H9 (cell line): ENCODE measurements at regions not wholly inside any gene's neighbourhood (a gene's known extent, or its start where the extent isn't known, plus 50 kb on each side); places are given as distances from the start of the nearest gene placed in this dataset.

Experiments used
- DNase-seq: peaks from one replicate; pipeline ENCODE4 v3.0.0-alpha.2; 2017
- H2AFZ ChIP-seq: one replicate; pipeline ENCODE4 v1.6.1; 2013; ENCODE audit warnings: mild to moderate bottlenecking, low read length, control low read depth, moderate library complexity
- H2AK5ac ChIP-seq: 2 replicates; pipeline ENCODE4 v1.6.1; 2013; ENCODE audit warnings: low read length, control low read depth, mixed read lengths; ENCODE audit not compliant: insufficient read length
- H2BK120ac ChIP-seq: one replicate; pipeline ENCODE4 v1.6.1; 2013; ENCODE audit warnings: low read depth, mild to moderate bottlenecking, low read length, control low read depth, inconsistent platforms; ENCODE audit not compliant: poor library complexity, severe bottlenecking
- H2BK12ac ChIP-seq: 2 replicates; pipeline ENCODE4 v1.6.1; 2013; ENCODE audit warnings: low read length, control low read depth, mixed read lengths, low read depth; ENCODE audit not compliant: insufficient read length
- H2BK15ac ChIP-seq: 2 replicates; pipeline ENCODE4 v1.6.1; 2013; ENCODE audit warnings: low read depth, low read length, control low read depth
- H2BK20ac ChIP-seq: one replicate; pipeline ENCODE4 v1.6.1; 2013; ENCODE audit warnings: low read depth, mild to moderate bottlenecking, low read length, control low read depth, inconsistent platforms; ENCODE audit not compliant: poor library complexity, severe bottlenecking
- H2BK5ac ChIP-seq: 2 replicates; pipeline ENCODE4 v1.6.1; 2013; ENCODE audit warnings: low read length, control low read depth, mixed read lengths; ENCODE audit not compliant: insufficient read length
- H3K14ac ChIP-seq: 2 replicates; pipeline ENCODE4 v1.6.1; 2013; ENCODE audit warnings: low read length, control low read depth; ENCODE audit not compliant: insufficient read depth
- H3K18ac ChIP-seq: 2 replicates; pipeline ENCODE4 v1.6.1; 2013; ENCODE audit warnings: low read depth, mild to moderate bottlenecking, mixed read lengths, low read length, control low read depth; ENCODE audit not compliant: insufficient read length
- H3K23ac ChIP-seq: 2 replicates; pipeline ENCODE4 v1.6.1; 2013; ENCODE audit warnings: low read length, control low read depth, mixed read lengths, low read depth; ENCODE audit not compliant: insufficient read length
- H3K23me2 ChIP-seq: 2 replicates; pipeline ENCODE4 v1.6.1; 2013; ENCODE audit warnings: low read depth, mild to moderate bottlenecking, mixed read lengths, low read length, control low read depth; ENCODE audit not compliant: insufficient read length, poor library complexity, severe bottlenecking
- H3K27ac ChIP-seq: 2 replicates; pipeline ENCODE4 v1.5.1; 2013; ENCODE audit warnings: low read length, control low read depth, mixed read lengths, low read depth; ENCODE audit not compliant: insufficient read length
- H3K27me3 ChIP-seq: 2 replicates; pipeline ENCODE4 v1.6.1; 2013; ENCODE audit warnings: low read length, control low read depth, inconsistent platforms; ENCODE audit not compliant: insufficient read depth
- H3K4ac ChIP-seq: 2 replicates; pipeline ENCODE4 v1.6.1; 2013; ENCODE audit warnings: low read depth, mild to moderate bottlenecking, control low read depth, inconsistent platforms, low read length, moderate library complexity
- H3K4me1 ChIP-seq: 2 replicates; pipeline ENCODE4 v1.6.1; 2013; ENCODE audit warnings: low read length, control low read depth, inconsistent platforms; ENCODE audit not compliant: insufficient read depth
- H3K4me2 ChIP-seq: 2 replicates; pipeline ENCODE4 v1.6.1; 2013; ENCODE audit warnings: low read length, control low read depth, mixed read lengths; ENCODE audit not compliant: insufficient read length, insufficient read depth
- H3K56ac ChIP-seq: 2 replicates; pipeline ENCODE4 v1.6.1; 2013; ENCODE audit warnings: low read depth, mild to moderate bottlenecking, mixed read lengths, low read length, control low read depth; ENCODE audit not compliant: insufficient read length
- H3K79me1 ChIP-seq: 2 replicates; pipeline ENCODE4 v1.6.1; 2013; ENCODE audit warnings: low read depth, mild to moderate bottlenecking, moderate library complexity, low read length, control low read depth, inconsistent platforms; ENCODE audit not compliant: insufficient read depth, poor library complexity, severe bottlenecking
- H3K79me2 ChIP-seq: 2 replicates; pipeline ENCODE4 v1.6.1; 2013; ENCODE audit warnings: low read length, control low read depth, inconsistent platforms; ENCODE audit not compliant: insufficient read depth
- H3K9ac ChIP-seq: 2 replicates; pipeline ENCODE4 v1.6.1; 2013; ENCODE audit warnings: low read length, control low read depth, mixed read lengths; ENCODE audit not compliant: insufficient read length; ENCODE audit errors: extremely low read depth
- H3K9me3 ChIP-seq: one replicate; pipeline ENCODE4 v1.6.1; 2013; ENCODE audit warnings: low read depth, low read length, inconsistent platforms; ENCODE audit not compliant: control insufficient read depth
- H3T11ph ChIP-seq: one replicate; pipeline ENCODE4 v1.6.1; 2013; ENCODE audit warnings: mild to moderate bottlenecking, low read length, control low read depth, inconsistent platforms
- H4K20me1 ChIP-seq: one replicate; pipeline ENCODE4 v1.6.1; 2013; ENCODE audit not compliant: control insufficient read depth, insufficient read length, insufficient read depth
- H4K5ac ChIP-seq: 2 replicates; pipeline ENCODE4 v1.6.1; 2013; ENCODE audit warnings: low read depth, mild to moderate bottlenecking, mixed read lengths, low read length, control low read depth; ENCODE audit not compliant: insufficient read length
- H4K8ac ChIP-seq: replicated peaks from 2 replicates; pipeline ENCODE4 v1.6.1; 2013; ENCODE audit warnings: low read length, control low read depth, mixed read lengths, low read depth; ENCODE audit not compliant: insufficient read length
- H4K91ac ChIP-seq: 2 replicates; pipeline ENCODE4 v1.6.1; 2013; ENCODE audit warnings: low read depth, mild to moderate bottlenecking, moderate library complexity, mixed read lengths, low read length, control low read depth; ENCODE audit not compliant: insufficient read length
- H3K27ac Mint-ChIP-seq, 3 experiments: 2 replicates in 2 of 3; 3 replicates in 1 of 3; pipeline ENCODE4 v1.8.0; 2020 to 2021; ENCODE audit warnings: mixed read lengths in 3 of 3, mild to moderate bottlenecking in 1 of 3, moderate library complexity in 1 of 3
- H3K27me3 Mint-ChIP-seq: 2 replicates; pipeline ENCODE4 v1.8.0; 2021; ENCODE audit warnings: low read depth, mild to moderate bottlenecking, moderate library complexity, mixed read lengths
- H3K36me3 Mint-ChIP-seq, 3 experiments: 2 replicates in 2 of 3; 3 replicates in 1 of 3; pipeline ENCODE4 v1.8.0; 2020 to 2021; ENCODE audit warnings: low read depth in 3 of 3, mixed read lengths in 3 of 3; ENCODE audit not compliant: insufficient read depth in 1 of 3
- H3K4me1 Mint-ChIP-seq, 2 experiments: 2 replicates each; pipeline ENCODE4 v1.8.0; 2020; ENCODE audit warnings: mixed read lengths in 2 of 2
- H3K4me3 Mint-ChIP-seq, 2 experiments: 2 replicates in 1 of 2; 3 replicates in 1 of 2; pipeline ENCODE4 v1.8.0; 2020 to 2021; ENCODE audit warnings: mild to moderate bottlenecking in 2 of 2, mixed read lengths in 2 of 2, moderate library complexity in 1 of 2
- H3K9me3 Mint-ChIP-seq, 2 experiments: 2 replicates in 1 of 2; 3 replicates in 1 of 2; pipeline ENCODE4 v1.8.0; 2020; ENCODE audit warnings: mild to moderate bottlenecking in 2 of 2, mixed read lengths in 2 of 2, moderate library complexity in 1 of 2
- whole genome bisulfite sequencing: extraction: QIAGEN DNeasy Blood & Tissue Kit; methylation state at CpG from one replicate; pipeline ENCODE4 v1.1.7; 2013; ENCODE audit warnings: missing lambda C conversion rate, low lambda C conversion rate, mixed read lengths; ENCODE audit not compliant: insufficient read length; ENCODE audit errors: extremely low coverage; 5-methylcytosine and 5-hydroxymethylcytosine counted together
- TF ChIP-seq, protein P1 (sequence below): fragments of 200-600 bp; sonication (generic); conservative IDR thresholded peaks from 3 replicates; pipeline ENCODE4 v1.8.0; 2021; ENCODE audit warnings: antibody characterized with exemption, mild to moderate bottlenecking

DNA sequence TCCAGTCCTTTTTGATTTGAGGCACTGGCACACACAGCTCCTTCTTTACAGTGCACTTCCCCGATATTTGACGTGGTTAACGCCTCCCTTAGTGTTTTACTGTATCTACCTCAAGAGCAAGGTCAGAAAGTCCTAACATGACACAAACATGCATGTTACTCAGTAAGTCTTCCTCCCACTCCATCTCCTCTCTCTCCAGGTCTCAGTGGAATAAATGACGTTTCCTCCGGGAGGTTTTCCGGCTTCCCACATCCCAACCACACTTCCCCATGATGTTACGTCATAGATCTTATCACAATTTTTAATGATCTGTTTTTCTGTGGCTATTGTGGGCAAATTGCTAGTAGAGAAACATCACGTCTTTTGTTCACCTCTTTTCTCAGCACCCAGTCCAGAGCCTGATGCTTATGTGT is 165.7 kb downstream of the PTPN20 start:
- no peak overlapping the region for H2BK15ac ChIP-seq
- Mint-ChIP-seq H3K9me3 (peaks cover 0 to 1% of the 10 kb centered on the region in 2 experiments; a peak in 3 of 5 replicates), H3K27ac (no peak overlapping the region), H3K4me3 (no peak overlapping the region), H3K27me3 (peaks cover 7% of the 10 kb centered on the region), H3K36me3 (no peaks in the 10 kb centered on the region; a peak in 1 of 7 replicates), H3K4me1 (no peaks in the 10 kb centered on the region)
- no peak overlapping the region for H2AFZ ChIP-seq
- H3K4ac ChIP-seq, result no peak overlapping the region
- H3K4me1 ChIP-seq, result no peaks in the 10 kb centered on the region
- DNase-seq, result no peak
- H4K91ac ChIP-seq, result no peak overlapping the region
- no peak overlapping the region for H3K14ac ChIP-seq
- no peak overlapping the region for H2BK120ac ChIP-seq
- H2BK20ac ChIP-seq, result no peak overlapping the region
- H3K4me2 ChIP-seq, result no peak overlapping the region
- H3K56ac ChIP-seq, result no peak overlapping the region
- TF ChIP-seq, protein P1, sequence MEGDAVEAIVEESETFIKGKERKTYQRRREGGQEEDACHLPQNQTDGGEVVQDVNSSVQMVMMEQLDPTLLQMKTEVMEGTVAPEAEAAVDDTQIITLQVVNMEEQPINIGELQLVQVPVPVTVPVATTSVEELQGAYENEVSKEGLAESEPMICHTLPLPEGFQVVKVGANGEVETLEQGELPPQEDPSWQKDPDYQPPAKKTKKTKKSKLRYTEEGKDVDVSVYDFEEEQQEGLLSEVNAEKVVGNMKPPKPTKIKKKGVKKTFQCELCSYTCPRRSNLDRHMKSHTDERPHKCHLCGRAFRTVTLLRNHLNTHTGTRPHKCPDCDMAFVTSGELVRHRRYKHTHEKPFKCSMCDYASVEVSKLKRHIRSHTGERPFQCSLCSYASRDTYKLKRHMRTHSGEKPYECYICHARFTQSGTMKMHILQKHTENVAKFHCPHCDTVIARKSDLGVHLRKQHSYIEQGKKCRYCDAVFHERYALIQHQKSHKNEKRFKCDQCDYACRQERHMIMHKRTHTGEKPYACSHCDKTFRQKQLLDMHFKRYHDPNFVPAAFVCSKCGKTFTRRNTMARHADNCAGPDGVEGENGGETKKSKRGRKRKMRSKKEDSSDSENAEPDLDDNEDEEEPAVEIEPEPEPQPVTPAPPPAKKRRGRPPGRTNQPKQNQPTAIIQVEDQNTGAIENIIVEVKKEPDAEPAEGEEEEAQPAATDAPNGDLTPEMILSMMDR, result no peak
- H3K9me3 ChIP-seq, result no peaks in the 10 kb centered on the region
- H3K27me3 ChIP-seq, result no peaks in the 10 kb centered on the region
- no peak overlapping the region for H4K5ac ChIP-seq
- no peaks in the 10 kb centered on the region for H3K79me1 ChIP-seq
- no peak overlapping the region for H3K9ac ChIP-seq
- WGBS, result no CpG with 5 or more reads among the region's 8 CpGs
- H4K8ac ChIP-seq, result no peak overlapping the region
- H2BK5ac ChIP-seq, result no peak overlapping the region
- no peak overlapping the region for H3K18ac ChIP-seq
- H3K23me2 ChIP-seq, result no peaks in the 10 kb centered on the region
- no peaks in the 10 kb centered on the region for H4K20me1 ChIP-seq
- H2AK5ac ChIP-seq, result no peak overlapping the region
- H3K23ac ChIP-seq, result no peak overlapping the region
- H3T11ph ChIP-seq, result no peak overlapping the region
- no peak overlapping the region for H2BK12ac ChIP-seq
- no peaks in the 10 kb centered on the region for H3K79me2 ChIP-seq
- H3K27ac ChIP-seq, result no peak overlapping the region
